ENCODE measurements at regions not wholly inside any gene's neighbourhood (a gene's known extent, or its start where the extent isn't known, plus 50 kb on each side); places are given as distances from the start of the nearest gene placed in this dataset.

DNA sequence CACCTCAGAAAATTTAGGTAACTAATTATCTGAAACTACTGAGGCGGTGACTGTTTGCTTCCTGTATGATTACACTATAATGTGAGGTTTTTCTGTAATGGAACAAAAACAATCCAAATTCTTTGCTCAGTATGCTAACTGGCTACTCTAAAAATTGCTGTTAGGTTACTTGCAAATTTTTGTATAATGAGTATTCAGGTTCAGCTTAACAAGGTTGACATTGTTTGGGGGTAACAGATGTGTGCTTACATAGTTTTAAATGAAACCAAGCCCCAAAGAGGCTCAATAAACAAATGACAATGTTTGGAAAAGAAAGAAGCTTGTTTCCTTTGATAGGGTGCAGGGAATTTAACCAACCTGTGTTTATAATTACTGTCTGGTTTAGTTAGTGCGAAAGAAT is 414.5 kb upstream of the MDFIC2 start:
- no peak for TF ChIP-seq TAF1 (IDR thresholded peaks at IDR 0.05; ENCODE audit: low read depth)
- no peak for TF ChIP-seq RAD21 (IDR thresholded peaks at IDR 0.05; ENCODE audit: low read depth)
- TF ChIP-seq EP300 (IDR thresholded peaks at IDR 0.05; ENCODE audit: borderline replicate concordance), result peak; percentile 60; the same call in 1 of the 2 replicates
- peak; percentile 30; the same call in 1 of the 2 replicates for TF ChIP-seq TCF12 (IDR thresholded peaks at IDR 0.05; ENCODE audit: low read depth)
- TF ChIP-seq FOXM1 (IDR thresholded peaks at IDR 0.05; ENCODE audit: borderline replicate concordance, low read depth), result no peak; the same call in 1 of the 2 replicates
- peak; percentile 79 for TF ChIP-seq TEAD4 (IDR thresholded peaks at IDR 0.05)

GRCh38 chr3:70726096-70726938 is 413.9 kb upstream of the MDFIC2 start:
- TF ChIP-seq EGR1 (IDR thresholded peaks at IDR 0.05) (no peak), NFIC (IDR thresholded peaks at IDR 0.05) (peak; percentile 11; the same call in 1 of the 2 replicates), MAX (IDR thresholded peaks at IDR 0.05) (no peak), YY1 (IDR thresholded peaks at IDR 0.05; ENCODE audit: low read depth) (no peak), TEAD4 (IDR thresholded peaks at IDR 0.05) (peak; percentile 82), REST (IDR thresholded peaks at IDR 0.05; ENCODE audit: low read depth) (no peak), TAF1 (IDR thresholded peaks at IDR 0.05; ENCODE audit: low read depth) (no peak), RAD21 (IDR thresholded peaks at IDR 0.05; ENCODE audit: low read depth) (0 out of 2 replicates have a peak, but pooled peaks have one; percentile 1), TCF12 (IDR thresholded peaks at IDR 0.05; ENCODE audit: low read depth) (no peak), FOXM1 (IDR thresholded peaks at IDR 0.05; ENCODE audit: borderline replicate concordance, low read depth) (peak; percentile 71), CREB1 (IDR thresholded peaks at IDR 0.05; ENCODE audit: low read depth) (peak; percentile 16; the same call in 1 of the 2 replicates), EP300 (IDR thresholded peaks at IDR 0.05; ENCODE audit: borderline replicate concordance) (peak; percentile 82; the same call in 1 of the 2 replicates), ZBTB7A (IDR thresholded peaks at IDR 0.05; ENCODE audit: low read depth) (no peak), CEBPB (IDR thresholded peaks at IDR 0.05) (0 out of 2 replicates have a peak, but pooled peaks have one; percentile 10)
- TF ChIP-seq, protein P1, sequence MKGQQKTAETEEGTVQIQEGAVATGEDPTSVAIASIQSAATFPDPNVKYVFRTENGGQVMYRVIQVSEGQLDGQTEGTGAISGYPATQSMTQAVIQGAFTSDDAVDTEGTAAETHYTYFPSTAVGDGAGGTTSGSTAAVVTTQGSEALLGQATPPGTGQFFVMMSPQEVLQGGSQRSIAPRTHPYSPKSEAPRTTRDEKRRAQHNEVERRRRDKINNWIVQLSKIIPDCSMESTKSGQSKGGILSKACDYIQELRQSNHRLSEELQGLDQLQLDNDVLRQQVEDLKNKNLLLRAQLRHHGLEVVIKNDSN (IDR thresholded peaks at IDR 0.05), result no peak

DNA sequence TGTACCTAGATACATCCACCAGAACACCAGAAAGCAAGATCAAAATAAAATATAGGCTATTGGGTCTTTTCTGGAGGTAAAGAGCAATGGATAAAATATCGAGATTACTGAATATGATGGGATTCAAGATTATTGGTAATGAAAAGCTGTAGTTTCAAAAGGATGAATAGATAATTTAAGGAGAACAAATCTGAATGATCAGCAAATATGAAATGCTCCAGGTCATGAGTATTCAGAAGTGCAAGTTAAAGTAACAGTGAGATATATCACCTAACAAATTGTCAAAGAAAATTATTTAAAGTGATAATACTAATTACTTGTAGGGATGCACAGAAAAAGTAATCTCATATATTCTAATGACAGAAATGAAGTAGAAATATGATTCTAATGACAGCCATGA is 409.6 kb upstream of the MDFIC2 start:
- TF ChIP-seq EGR1 (IDR thresholded peaks at IDR 0.05) (no peak), MAX (IDR thresholded peaks at IDR 0.05) (no peak), CREB1 (IDR thresholded peaks at IDR 0.05; ENCODE audit: low read depth) (no peak), NFIC (IDR thresholded peaks at IDR 0.05) (no peak), YY1 (IDR thresholded peaks at IDR 0.05; ENCODE audit: low read depth) (no peak), TCF12 (IDR thresholded peaks at IDR 0.05; ENCODE audit: low read depth) (no peak), FOXM1 (IDR thresholded peaks at IDR 0.05; ENCODE audit: borderline replicate concordance, low read depth) (no peak), RAD21 (IDR thresholded peaks at IDR 0.05; ENCODE audit: low read depth) (no peak)
- TF ChIP-seq, protein P1 (IDR thresholded peaks at IDR 0.05), result no peak

- TF ChIP-seq ZBTB7A (IDR thresholded peaks at IDR 0.05; ENCODE audit: low read depth) (no peak), CREB1 (IDR thresholded peaks at IDR 0.05; ENCODE audit: low read depth) (no peak), CEBPB (IDR thresholded peaks at IDR 0.05) (no peak), EP300 (IDR thresholded peaks at IDR 0.05; ENCODE audit: borderline replicate concordance) (no peak), REST (IDR thresholded peaks at IDR 0.05; ENCODE audit: low read depth) (no peak), TCF12 (IDR thresholded peaks at IDR 0.05; ENCODE audit: low read depth) (no peak), RAD21 (IDR thresholded peaks at IDR 0.05; ENCODE audit: low read depth) (peak; percentile 42)
Measured at GRCh38 chr3:70716832-70717231, 404.4 kb upstream of the MDFIC2 start.

- TF ChIP-seq TCF12 (IDR thresholded peaks at IDR 0.05; ENCODE audit: low read depth) (no peak), YY1 (IDR thresholded peaks at IDR 0.05; ENCODE audit: low read depth) (no peak), TEAD4 (IDR thresholded peaks at IDR 0.05) (no peak), EP300 (IDR thresholded peaks at IDR 0.05; ENCODE audit: borderline replicate concordance) (no peak), ZBTB7A (IDR thresholded peaks at IDR 0.05; ENCODE audit: low read depth) (no peak), NFIC (IDR thresholded peaks at IDR 0.05) (no peak), REST (IDR thresholded peaks at IDR 0.05; ENCODE audit: low read depth) (no peak), CREB1 (IDR thresholded peaks at IDR 0.05; ENCODE audit: low read depth) (no peak), CEBPB (IDR thresholded peaks at IDR 0.05) (no peak), RAD21 (IDR thresholded peaks at IDR 0.05; ENCODE audit: low read depth) (no peak), EGR1 (IDR thresholded peaks at IDR 0.05) (no peak), MAX (IDR thresholded peaks at IDR 0.05) (no peak), FOXM1 (IDR thresholded peaks at IDR 0.05; ENCODE audit: borderline replicate concordance, low read depth) (no peak), TAF1 (IDR thresholded peaks at IDR 0.05; ENCODE audit: low read depth) (no peak)
- TF ChIP-seq, protein P1 (IDR thresholded peaks at IDR 0.05), result no peak
Measured at GRCh38 chr3:70712449-70713082, 400.1 kb upstream of the MDFIC2 start.
